ENCODE measurements at regions not wholly inside any gene's neighbourhood (a gene's known extent, or its start where the extent isn't known, plus 50 kb on each side); places are given as distances from the start of the nearest gene placed in this dataset.

DNA sequence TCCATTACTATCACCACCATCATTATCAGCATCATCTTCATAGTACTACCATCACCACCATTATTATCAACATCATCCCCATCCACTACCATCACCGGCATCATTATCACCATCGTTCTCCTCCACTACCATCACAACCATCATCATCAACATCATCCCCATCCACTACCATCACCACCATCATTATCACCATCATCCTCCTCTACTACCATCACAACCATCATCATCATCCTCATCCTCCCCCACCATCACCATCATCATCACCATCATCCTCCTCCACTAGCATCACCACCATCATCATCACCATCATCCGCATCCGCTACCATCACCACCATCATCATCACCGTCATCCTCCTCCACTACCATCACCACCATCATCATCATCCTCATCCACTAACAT, 639.8 kb upstream of the RBFOX1 start:
- Histone ChIP-seq H3K4me2 (ENCODE audit: low read length) (no peak overlapping the region), H3K4me3 (ENCODE audit: low read depth, low read length, poor library complexity, severe bottlenecking) (no peak overlapping the region), H4K20me1 (ENCODE audit: insufficient read depth, low read length) (no peaks in the 10 kb centered on the region), H3K9me3 (ENCODE audit: low read length) (no peaks in the 10 kb centered on the region), H3K4me1 (ENCODE audit: insufficient read depth, low read length, poor library complexity, severe bottlenecking) (no peaks in the 10 kb centered on the region), H3K9me2 (ENCODE audit: insufficient read depth, low read length) (no peaks in the 10 kb centered on the region), H3K36me3 (ENCODE audit: insufficient read depth, low read length) (no peaks in the 10 kb centered on the region), H2AFZ (ENCODE audit: low read length) (no peak overlapping the region), H3K27ac (ENCODE audit: low read depth, low read length, poor library complexity, severe bottlenecking) (no peak overlapping the region), H3K79me2 (ENCODE audit: insufficient read depth, low read depth, low read length) (no peaks in the 10 kb centered on the region)
- BruUV-seq (replicated peaks), result no TSS peak
- CTCF ChIA-PET (ENCODE audit: unreplicated experiment), result no interaction called here
- no peak for TF ChIP-seq EZH2phosphoT487 (IDR thresholded peaks at IDR 0.05; ENCODE audit: borderline replicate concordance, low read depth, low read length)
- TF ChIP-seq, protein P1, sequence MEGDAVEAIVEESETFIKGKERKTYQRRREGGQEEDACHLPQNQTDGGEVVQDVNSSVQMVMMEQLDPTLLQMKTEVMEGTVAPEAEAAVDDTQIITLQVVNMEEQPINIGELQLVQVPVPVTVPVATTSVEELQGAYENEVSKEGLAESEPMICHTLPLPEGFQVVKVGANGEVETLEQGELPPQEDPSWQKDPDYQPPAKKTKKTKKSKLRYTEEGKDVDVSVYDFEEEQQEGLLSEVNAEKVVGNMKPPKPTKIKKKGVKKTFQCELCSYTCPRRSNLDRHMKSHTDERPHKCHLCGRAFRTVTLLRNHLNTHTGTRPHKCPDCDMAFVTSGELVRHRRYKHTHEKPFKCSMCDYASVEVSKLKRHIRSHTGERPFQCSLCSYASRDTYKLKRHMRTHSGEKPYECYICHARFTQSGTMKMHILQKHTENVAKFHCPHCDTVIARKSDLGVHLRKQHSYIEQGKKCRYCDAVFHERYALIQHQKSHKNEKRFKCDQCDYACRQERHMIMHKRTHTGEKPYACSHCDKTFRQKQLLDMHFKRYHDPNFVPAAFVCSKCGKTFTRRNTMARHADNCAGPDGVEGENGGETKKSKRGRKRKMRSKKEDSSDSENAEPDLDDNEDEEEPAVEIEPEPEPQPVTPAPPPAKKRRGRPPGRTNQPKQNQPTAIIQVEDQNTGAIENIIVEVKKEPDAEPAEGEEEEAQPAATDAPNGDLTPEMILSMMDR (conservative IDR thresholded peaks at IDR 0.05; ENCODE audit: low read length), result no peak
- POLR2A ChIA-PET, result no interaction called here
- DNase-seq (ENCODE audit: low spot score), result no peak
- intact Hi-C loops (cut with micrococcal nuclease; ENCODE audit: unreplicated experiment), result no loop called here

DNA sequence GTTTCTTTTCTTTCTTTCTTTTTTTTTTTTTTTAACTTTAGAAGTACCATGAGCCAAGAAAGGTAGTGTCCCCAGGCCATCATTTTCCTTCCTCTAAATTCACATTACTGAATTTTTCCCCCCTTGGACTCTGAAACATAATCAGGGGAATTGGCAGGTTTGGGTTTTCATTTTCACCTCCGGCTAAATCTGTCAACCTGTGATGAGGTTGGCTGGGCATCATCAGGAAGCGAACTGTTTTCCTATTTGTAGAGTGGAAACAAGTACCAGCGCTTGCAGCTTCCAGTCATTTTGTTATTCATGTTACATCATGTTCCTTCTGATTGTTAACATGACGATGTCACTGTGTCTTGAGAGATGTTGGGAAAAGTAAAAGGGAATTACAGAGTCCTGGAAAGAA, 641.9 kb upstream of the RBFOX1 start:
- TF ChIP-seq EZH2phosphoT487 (IDR thresholded peaks at IDR 0.05; ENCODE audit: borderline replicate concordance, low read depth, low read length), result no peak
- TF ChIP-seq, protein P1 (conservative IDR thresholded peaks at IDR 0.05; ENCODE audit: low read length), result no peak
- no peaks in the 10 kb centered on the region for H3K4me1 ChIP-seq (ENCODE audit: insufficient read depth, low read length, poor library complexity, severe bottlenecking)
- intact Hi-C loops (cut with micrococcal nuclease; ENCODE audit: unreplicated experiment), result no loop called here
- DNase-seq (ENCODE audit: low spot score), result no peak
- no peaks in the 10 kb centered on the region for H3K79me2 ChIP-seq (ENCODE audit: insufficient read depth, low read depth, low read length)
- no peaks in the 10 kb centered on the region for H3K9me3 ChIP-seq (ENCODE audit: low read length)
- no peak overlapping the region for H2AFZ ChIP-seq (ENCODE audit: low read length)
- no peaks in the 10 kb centered on the region for H4K20me1 ChIP-seq (ENCODE audit: insufficient read depth, low read length)
- no peaks in the 10 kb centered on the region for H3K9me2 ChIP-seq (ENCODE audit: insufficient read depth, low read length)
- BruUV-seq (replicated peaks), result no TSS peak
- H3K36me3 ChIP-seq (ENCODE audit: insufficient read depth, low read length), result no peaks in the 10 kb centered on the region
- H3K4me2 ChIP-seq (ENCODE audit: low read length), result no peak overlapping the region
- H3K4me3 ChIP-seq (ENCODE audit: low read depth, low read length, poor library complexity, severe bottlenecking), result no peak overlapping the region
- POLR2A ChIA-PET, result no interaction called here
- CTCF ChIA-PET (ENCODE audit: unreplicated experiment), result no interaction called here
- H3K27ac ChIP-seq (ENCODE audit: low read depth, low read length, poor library complexity, severe bottlenecking), result no peak overlapping the region

DNA sequence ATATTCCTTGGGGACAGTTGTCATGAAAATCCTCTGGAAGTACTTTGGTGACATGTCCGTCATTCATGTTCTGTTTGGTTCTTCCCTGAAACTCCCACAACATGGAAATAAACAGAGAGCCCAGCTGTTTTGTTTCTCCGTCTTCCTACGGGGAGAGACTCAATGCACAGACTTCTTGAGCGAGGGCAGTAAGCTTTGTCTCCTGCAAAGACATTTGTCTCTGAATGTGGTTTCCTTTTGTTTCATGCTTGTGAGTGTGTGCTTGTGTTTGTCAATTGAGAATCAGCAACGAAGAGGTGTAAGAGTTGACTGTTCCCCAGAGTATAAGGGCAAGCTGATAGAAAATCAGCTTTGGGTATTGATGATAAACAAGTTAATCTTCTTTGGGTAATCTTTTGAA, 643.0 kb upstream of the RBFOX1 start:
- Histone ChIP-seq H3K4me1 (ENCODE audit: insufficient read depth, low read length, poor library complexity, severe bottlenecking) (no peaks in the 10 kb centered on the region), H3K4me3 (ENCODE audit: low read depth, low read length, poor library complexity, severe bottlenecking) (no peak overlapping the region), H3K36me3 (ENCODE audit: insufficient read depth, low read length) (no peaks in the 10 kb centered on the region), H3K9me2 (ENCODE audit: insufficient read depth, low read length) (no peaks in the 10 kb centered on the region), H4K20me1 (ENCODE audit: insufficient read depth, low read length) (no peaks in the 10 kb centered on the region), H3K9me3 (ENCODE audit: low read length) (no peaks in the 10 kb centered on the region), H3K4me2 (ENCODE audit: low read length) (no peak overlapping the region), H2AFZ (ENCODE audit: low read length) (no peak overlapping the region), H3K27ac (ENCODE audit: low read depth, low read length, poor library complexity, severe bottlenecking) (no peak overlapping the region), H3K79me2 (ENCODE audit: insufficient read depth, low read depth, low read length) (no peaks in the 10 kb centered on the region)
- ChIA-PET CTCF (ENCODE audit: unreplicated experiment) (no interaction called here), POLR2A (no interaction called here)
- intact Hi-C loops (cut with micrococcal nuclease; ENCODE audit: unreplicated experiment), result loop anchor here (10.0 kb wide), 1 partner anchor 1485 kb away; no protein-coding TSS in a partner anchor
- DNase-seq (ENCODE audit: low spot score), result no peak
- TF ChIP-seq EZH2phosphoT487 (IDR thresholded peaks at IDR 0.05; ENCODE audit: borderline replicate concordance, low read depth, low read length), result no peak
- TF ChIP-seq, protein P1 (conservative IDR thresholded peaks at IDR 0.05; ENCODE audit: low read length), result no peak
- BruUV-seq (replicated peaks), result no TSS peak
